HCT116 (cell line): ENCODE measurements at regions not wholly inside any gene's neighbourhood (a gene's known extent, or its start where the extent isn't known, plus 50 kb on each side); places are given as distances from the start of the nearest gene placed in this dataset.

Experiments used
- ATAC-seq: fragments of 200-7000 bp; cut with Tn5 transposase; 2 replicates; pipeline ENCODE4 v1.9.1; 2020; ENCODE audit warnings: mild to moderate bottlenecking, moderate library complexity
- BruUV-seq: library from RNA; stranded (reverse); fragments of 400-500 nt; replicated peaks from 2 replicates; lab custom pipeline; 2021; lab: Mats Ljungman, UMichigan
- CTCF ChIA-PET: fragments of 300-600 bp; sonication (Branson Sonifier 250); formaldehyde crosslinking; loops from one replicate; lab custom pipeline; 2021; ENCODE audit warnings: antibody characterized with exemption; lab: Charles Lee
- POLR2A ChIA-PET: fragments of 300-600, 350-600 bp; sonication (Branson Sonifier 250); formaldehyde crosslinking; loops from one replicate; lab custom pipeline; 2021; ENCODE audit warnings: antibody characterized with exemption; lab: Charles Lee
- RAD21 ChIA-PET, 2 experiments: fragments of 300-600 bp; sonication (Branson Sonifier 250); formaldehyde crosslinking; loops; one replicate each; lab custom pipeline; 2023; ENCODE audit warnings: low total read pairs in 2 of 2; ENCODE audit not compliant: uncharacterized antibody in 2 of 2, unreplicated experiment in 2 of 2, low non-redundant PET in 1 of 2; lab: Charles Lee
- DNase-seq: peaks from one replicate; pipeline ENCODE4 v3.0.0-alpha.2; 2010; ENCODE audit warnings: low read depth, low spot score
- H2AFZ ChIP-seq: fragments of 200-600 bp; shearing (Covaris generic), sonication (generic); 2 replicates; pipeline ENCODE4 v1.6.1; 2017; ENCODE audit warnings: low read depth, mixed run types, mixed read lengths, antibody characterized with exemption, low read length; ENCODE audit not compliant: poor library complexity, severe bottlenecking
- H3K27ac ChIP-seq: 2 replicates; pipeline ENCODE4 v1.5.1; 2012; ENCODE audit warnings: low read depth, low read length
- H3K27me3 ChIP-seq: fragments of 200-600 bp; sonication (generic); 2 replicates; pipeline ENCODE4 v1.6.1; 2016; ENCODE audit warnings: mixed run types, low read length, mixed read lengths; ENCODE audit not compliant: insufficient read depth
- H3K36me3 ChIP-seq, 2 experiments: fragments of 200-500 bp in 1 of 2; fragments of 200-600 bp in 1 of 2; sonication (Bioruptor generic) in 1 of 2; sonication (generic) in 1 of 2; 2 replicates each; pipeline versions ENCODE4 v1.5.1 to v1.6.1; 2014 to 2016; ENCODE audit warnings: low read length in 2 of 2, inconsistent platforms in 1 of 2, mixed read lengths in 1 of 2, mixed run types in 1 of 2; ENCODE audit not compliant: insufficient read depth in 2 of 2, control insufficient read depth in 1 of 2
- H3K4me1 ChIP-seq, 2 experiments: fragments of 200-600 bp in 1 of 2; sonication (generic) in 1 of 2; 2 replicates each; pipeline versions ENCODE4 v1.5.1 to v1.6.1; 2012 to 2017; ENCODE audit warnings: low read length in 2 of 2, inconsistent platforms in 1 of 2, mild to moderate bottlenecking in 1 of 2, mixed read lengths in 1 of 2, mixed run types in 1 of 2, moderate library complexity in 1 of 2; ENCODE audit not compliant: insufficient read depth in 2 of 2, control insufficient read depth in 1 of 2
- H3K4me2 ChIP-seq: fragments of 200-600 bp; sonication (generic); 2 replicates; pipeline ENCODE4 v1.6.1; 2017; ENCODE audit warnings: mixed run types, low read length, mixed read lengths
- H3K4me3 ChIP-seq, 2 experiments: fragments of 200-600 bp in 1 of 2; sonication (generic) in 1 of 2; replicated peaks in 1 of 2; 2 replicates each; pipeline ENCODE4 v1.5.1; 2011 to 2016; ENCODE audit warnings: low read length in 2 of 2, control low read depth in 1 of 2, low read depth in 1 of 2, mild to moderate bottlenecking in 1 of 2, mixed read lengths in 1 of 2, mixed run types in 1 of 2
- H3K79me2 ChIP-seq: fragments of 200-600 bp; sonication (generic); 2 replicates; pipeline ENCODE4 v1.6.1; 2017; ENCODE audit warnings: mild to moderate bottlenecking, mixed run types, low read length, moderate library complexity, mixed read lengths; ENCODE audit not compliant: insufficient read depth
- H3K9ac ChIP-seq: fragments of 200-600 bp; sonication (generic); 2 replicates; pipeline ENCODE4 v1.6.1; 2016; ENCODE audit warnings: low read length, mixed read lengths
- H3K9me2 ChIP-seq: fragments of 200-600 bp; sonication (generic), shearing (Covaris generic); 2 replicates; pipeline ENCODE4 v1.6.1; 2017; ENCODE audit warnings: mixed run types, mild to moderate bottlenecking, moderate library complexity; ENCODE audit not compliant: insufficient read depth
- H3K9me3 ChIP-seq, 2 experiments: fragments of 200-500 bp in 1 of 2; fragments of 200-600 bp in 1 of 2; sonication (Bioruptor generic) in 1 of 2; sonication (generic) in 1 of 2; 2 replicates each; pipeline ENCODE4 v1.6.1; 2014 to 2017; ENCODE audit warnings: low read length in 2 of 2, mixed read lengths in 2 of 2, inconsistent platforms in 1 of 2, low read depth in 1 of 2, mild to moderate bottlenecking in 1 of 2, mixed run types in 1 of 2, moderate library complexity in 1 of 2; ENCODE audit not compliant: control insufficient read depth in 1 of 2, insufficient read depth in 1 of 2
- H4K20me1 ChIP-seq: fragments of 200-600 bp; sonication (generic), shearing (Covaris generic); 2 replicates; pipeline ENCODE4 v1.6.1; 2017; ENCODE audit warnings: mixed run types, mild to moderate bottlenecking, moderate library complexity; ENCODE audit not compliant: insufficient read depth
- CEBPB ChIP-seq: IDR thresholded peaks from 2 replicates; pipeline ENCODE4 v1.6.1; 2012; ENCODE audit warnings: low read depth
- FOSL1 ChIP-seq: IDR thresholded peaks from 2 replicates; pipeline ENCODE4 v1.6.1; 2012; ENCODE audit warnings: low read depth
- POLR2AphosphoS5 ChIP-seq: IDR thresholded peaks from 2 replicates; pipeline ENCODE4 v1.6.1; 2011; ENCODE audit warnings: mild to moderate bottlenecking, low read depth, low read length, moderate library complexity
- RAD21 ChIP-seq: IDR thresholded peaks from 2 replicates; pipeline ENCODE4 v1.6.1; 2012; ENCODE audit warnings: low read depth, mild to moderate bottlenecking
- SP1 ChIP-seq: IDR thresholded peaks from 2 replicates; pipeline ENCODE4 v1.6.1; 2012; ENCODE audit warnings: low read depth
- TCF7L2 ChIP-seq: IDR thresholded peaks from 2 replicates; pipeline ENCODE4 v1.7.0; 2011; ENCODE audit warnings: borderline replicate concordance, inconsistent platforms; ENCODE audit not compliant: insufficient read depth, insufficient read length; ENCODE audit errors: extremely low read depth
- YY1 ChIP-seq: IDR thresholded peaks from 2 replicates; pipeline ENCODE4 v1.6.1; 2011; ENCODE audit warnings: low read length, low read depth, moderate library complexity, mild to moderate bottlenecking; ENCODE audit not compliant: insufficient replicate concordance; ENCODE audit errors: extremely low read depth
- ZFX ChIP-seq: fragments of 450-650 bp; IDR thresholded peaks from 2 replicates; pipeline ENCODE4 v1.6.1; 2017
- intact Hi-C: fragments of 100-400 bp; cut with micrococcal nuclease; formaldehyde crosslinking; loops from 2 replicates; pipeline ENCODE4 v1.10.0; 2022
- TF ChIP-seq, protein P1 (sequence below): IDR thresholded peaks from 2 replicates; pipeline ENCODE4 v1.6.1; 2011; ENCODE audit warnings: mild to moderate bottlenecking, low read length, moderate library complexity; ENCODE audit not compliant: insufficient replicate concordance; ENCODE audit errors: extremely low read depth
- TF ChIP-seq, protein P2 (sequence below): IDR thresholded peaks from 2 replicates; pipeline ENCODE4 v1.6.1; 2012

DNA sequence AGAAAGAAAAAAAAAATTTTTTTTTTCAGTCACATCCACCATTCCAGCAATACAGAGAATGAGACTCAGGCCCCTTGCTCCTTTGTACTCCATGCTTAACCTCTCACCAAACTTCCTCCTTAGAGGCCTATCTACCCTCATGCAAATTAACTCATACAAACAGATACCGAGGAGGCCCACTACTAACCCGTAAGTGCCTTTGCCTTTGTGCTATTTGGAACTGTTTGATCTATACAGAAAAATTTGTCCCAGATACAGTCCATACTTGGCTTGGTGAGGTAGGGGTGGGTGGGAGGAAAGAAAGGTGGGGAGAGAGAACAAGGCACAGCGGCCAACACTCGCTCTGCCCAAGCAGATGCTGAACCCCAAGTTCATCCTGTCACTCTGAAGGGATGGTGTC, 87.8 kb upstream of the DUSP5 start (continued):
- TF ChIP-seq, protein P1, sequence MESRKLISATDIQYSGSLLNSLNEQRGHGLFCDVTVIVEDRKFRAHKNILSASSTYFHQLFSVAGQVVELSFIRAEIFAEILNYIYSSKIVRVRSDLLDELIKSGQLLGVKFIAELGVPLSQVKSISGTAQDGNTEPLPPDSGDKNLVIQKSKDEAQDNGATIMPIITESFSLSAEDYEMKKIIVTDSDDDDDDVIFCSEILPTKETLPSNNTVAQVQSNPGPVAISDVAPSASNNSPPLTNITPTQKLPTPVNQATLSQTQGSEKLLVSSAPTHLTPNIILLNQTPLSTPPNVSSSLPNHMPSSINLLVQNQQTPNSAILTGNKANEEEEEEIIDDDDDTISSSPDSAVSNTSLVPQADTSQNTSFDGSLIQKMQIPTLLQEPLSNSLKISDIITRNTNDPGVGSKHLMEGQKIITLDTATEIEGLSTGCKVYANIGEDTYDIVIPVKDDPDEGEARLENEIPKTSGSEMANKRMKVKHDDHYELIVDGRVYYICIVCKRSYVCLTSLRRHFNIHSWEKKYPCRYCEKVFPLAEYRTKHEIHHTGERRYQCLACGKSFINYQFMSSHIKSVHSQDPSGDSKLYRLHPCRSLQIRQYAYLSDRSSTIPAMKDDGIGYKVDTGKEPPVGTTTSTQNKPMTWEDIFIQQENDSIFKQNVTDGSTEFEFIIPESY, result no peak
- no peak for TF ChIP-seq CEBPB
- no peak for TF ChIP-seq POLR2AphosphoS5
- TF ChIP-seq TCF7L2, result no peak
- TF ChIP-seq, protein P2, sequence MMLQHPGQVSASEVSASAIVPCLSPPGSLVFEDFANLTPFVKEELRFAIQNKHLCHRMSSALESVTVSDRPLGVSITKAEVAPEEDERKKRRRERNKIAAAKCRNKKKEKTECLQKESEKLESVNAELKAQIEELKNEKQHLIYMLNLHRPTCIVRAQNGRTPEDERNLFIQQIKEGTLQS, result no peak
- no peak for TF ChIP-seq FOSL1
- TF ChIP-seq RAD21, result no peak
- no peak for TF ChIP-seq SP1
- TF ChIP-seq, all 23 proteins: peak for 0

DNA sequence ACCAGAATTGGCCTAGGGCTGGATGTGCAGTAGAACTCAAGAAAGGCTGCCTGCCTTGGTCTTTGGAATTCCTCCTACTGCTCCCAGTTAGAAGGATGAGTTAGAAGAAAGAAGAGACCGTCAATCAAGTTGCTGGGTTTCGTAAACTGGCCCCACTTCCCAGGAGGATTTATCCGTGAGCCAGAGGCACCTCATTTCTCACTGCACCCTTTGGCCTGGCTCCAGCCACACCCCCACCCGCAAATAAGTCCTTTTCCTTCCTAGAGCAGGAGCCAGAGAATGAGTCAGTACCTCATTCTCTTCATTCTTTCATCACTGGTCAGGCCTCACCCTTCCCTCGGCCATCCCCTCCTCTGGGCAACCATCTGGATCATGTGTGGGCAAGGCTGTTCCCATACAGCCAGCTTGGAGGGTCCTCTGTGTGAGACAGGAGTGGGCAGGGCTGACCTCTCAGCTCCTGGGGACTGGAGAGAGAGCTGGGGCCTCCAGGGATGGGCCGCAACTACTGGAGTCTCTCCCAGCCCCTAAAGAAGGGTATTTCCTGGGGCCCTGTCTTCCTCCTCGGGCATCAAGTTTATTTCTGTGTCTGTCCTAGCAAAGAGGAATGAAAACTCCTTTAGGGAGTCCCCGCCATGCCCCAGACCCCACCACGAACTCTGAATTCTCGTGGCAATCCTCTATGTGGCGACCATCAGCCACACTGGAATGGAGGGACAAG, 87.2 kb upstream of the DUSP5 start:
- Histone ChIP-seq H3K36me3 (no peaks in the 10 kb centered on the region), H3K4me3 (peak overlapping the region in 1 of 2 experiments; percentile 21; a peak in 2 of 4 replicates), H3K4me1 (peaks cover 83 to 95% of the 10 kb centered on the region in 2 experiments), H3K9me3 (no peaks in the 10 kb centered on the region), H3K27ac (peak overlapping the region; percentile 95), H3K27me3 (no peaks in the 10 kb centered on the region), H3K9me2 (no peaks in the 10 kb centered on the region), H3K4me2 (peak overlapping the region; percentile 72), H2AFZ (no peak overlapping the region), H3K79me2 (no peaks in the 10 kb centered on the region), H3K9ac (peak overlapping the region; percentile 69), H4K20me1 (no peaks in the 10 kb centered on the region)
- ChIA-PET POLR2A (interaction anchor here (1.2 to 26.1 kb wide), 7 partner anchors 12 to 119 kb away, joined by 3 to 438 read pairs (median 6); partner anchors contain the start of gene DUSP5), RAD21 (interaction anchor here in 1 of 2 experiments (1.0 kb wide), 1 partner anchor 14 kb away, joined by 5 read pairs; no protein-coding TSS in a partner anchor), CTCF (interaction anchor here (2.4 kb wide), 1 partner anchor 56 kb away, joined by 14 read pairs; no protein-coding TSS in a partner anchor)
- BruUV-seq, result no TSS peak
- peak; percentile 91 for DNase-seq
- intact Hi-C loops, result loop anchor here (1.0 to 10.0 kb wide), 4 partner anchors 11 to 124 kb away; no protein-coding TSS in a partner anchor
- TF ChIP-seq, protein P1, result peak; percentile 74
- TF ChIP-seq YY1 (peak; percentile 43), TCF7L2 (peak; percentile 71), SP1 (no peak), ZFX (peak; percentile 16; the same call in 1 of the 2 replicates), POLR2AphosphoS5 (peak; percentile 88)
- ATAC-seq, result peak; percentile 59
